CD8-positive, alpha-beta memory T cell (primary cell): ENCODE measurements at regions not wholly inside any gene's neighbourhood (a gene's known extent, or its start where the extent isn't known, plus 50 kb on each side); places are given as distances from the start of the nearest gene placed in this dataset.
A peak's percentile ranks its signal among the peaks of the same experiment; 100 is the strongest.

Source experiments
- CTCF ChIA-PET: fragments of 350-600 bp; sonication (Branson Sonifier 250); formaldehyde crosslinking; loops from one replicate; lab custom pipeline; 2021; ENCODE audit warnings: antibody characterized with exemption; lab: Charles Lee
- POLR2A ChIA-PET: fragments of 350-600 bp; sonication (Branson Sonifier 250); formaldehyde crosslinking; loops from one replicate; lab custom pipeline; 2021; ENCODE audit warnings: antibody characterized with exemption; lab: Charles Lee
- DNase-seq, 5 donors: peaks; one replicate each; pipeline versions ENCODE4 v3.0.0 to v3.0.0-alpha.2; 2020 to 2022; ENCODE audit warnings: mixed read lengths in 1 of 5
- H3K27ac ChIP-seq: one replicate; pipeline ENCODE4 v1.7.0; 2013; ENCODE audit warnings: low read depth, mild to moderate bottlenecking, low read length, moderate library complexity
- H3K27me3 ChIP-seq: 2 replicates; pipeline ENCODE4 v1.7.0; 2013; ENCODE audit warnings: low read length, mild to moderate bottlenecking; ENCODE audit not compliant: insufficient read depth, poor library complexity, severe bottlenecking
- H3K36me3 ChIP-seq: 2 replicates; pipeline ENCODE4 v1.7.0; 2013; ENCODE audit warnings: mild to moderate bottlenecking, low read length, moderate library complexity; ENCODE audit not compliant: insufficient read depth
- H3K4me1 ChIP-seq: 2 replicates; pipeline ENCODE4 v1.7.0; 2013; ENCODE audit warnings: mild to moderate bottlenecking, low read length, moderate library complexity; ENCODE audit not compliant: insufficient read depth
- H3K4me3 ChIP-seq: 2 replicates; pipeline ENCODE4 v1.7.0; 2013; ENCODE audit warnings: mild to moderate bottlenecking, low read length
- H3K9me3 ChIP-seq: 2 replicates; pipeline ENCODE4 v1.7.0; 2013; ENCODE audit warnings: mild to moderate bottlenecking, low read length
- H3K27ac Mint-ChIP-seq, 8 donors: one replicate each; pipeline ENCODE4 v1.8.0; 2020 to 2021; ENCODE audit warnings: mixed read lengths in 8 of 8, mild to moderate bottlenecking in 6 of 8, inconsistent platforms in 3 of 8, moderate library complexity in 3 of 8
- H3K27me3 Mint-ChIP-seq, 2 donors: one replicate each; pipeline ENCODE4 v1.8.0; 2020 to 2021; ENCODE audit warnings: mixed read lengths in 2 of 2, mild to moderate bottlenecking in 1 of 2, moderate library complexity in 1 of 2
- H3K36me3 Mint-ChIP-seq, 3 donors: one replicate each; pipeline ENCODE4 v1.8.0; 2020 to 2021; ENCODE audit warnings: mixed read lengths in 3 of 3, inconsistent platforms in 1 of 3, mild to moderate bottlenecking in 1 of 3
- H3K4me1 Mint-ChIP-seq, 3 donors: one replicate each; pipeline ENCODE4 v1.8.0; 2020 to 2021; ENCODE audit warnings: mixed read lengths in 3 of 3, inconsistent platforms in 1 of 3, mild to moderate bottlenecking in 1 of 3
- H3K4me3 Mint-ChIP-seq, 7 donors: one replicate each; pipeline ENCODE4 v1.8.0; 2020 to 2021; ENCODE audit warnings: mixed read lengths in 7 of 7, mild to moderate bottlenecking in 6 of 7, moderate library complexity in 4 of 7, inconsistent platforms in 2 of 7
- H3K9me3 Mint-ChIP-seq, 5 donors: one replicate each; pipeline ENCODE4 v1.8.0; 2020 to 2022; ENCODE audit warnings: mixed read lengths in 5 of 5, mild to moderate bottlenecking in 3 of 5, moderate library complexity in 2 of 5, inconsistent platforms in 1 of 5

DNA sequence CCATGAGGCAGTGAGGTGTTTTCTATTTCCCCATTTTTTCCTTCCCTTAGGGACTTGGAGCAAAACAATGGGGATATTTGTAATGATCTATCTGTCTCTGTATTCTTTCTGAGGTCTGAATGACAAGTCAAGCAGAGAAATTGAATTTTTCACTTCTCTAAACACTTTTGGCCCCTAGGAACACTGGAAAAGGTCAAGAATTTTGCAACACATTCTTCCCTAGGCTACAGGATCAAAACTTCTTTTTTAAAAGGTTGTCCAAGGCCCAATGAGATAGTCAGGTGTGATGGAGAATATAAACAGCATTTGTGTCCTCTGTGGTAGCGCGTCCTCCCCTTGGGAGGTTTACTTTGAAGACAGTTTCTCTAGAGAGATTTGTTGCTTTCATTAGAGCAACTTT is 620.5 kb downstream of the TLR4 start:
- POLR2A ChIA-PET: no interaction called here
- Mint-ChIP-seq H3K27me3 (no peaks in the 10 kb centered on the region), H3K9me3 (peaks cover 0 to 12% (median 6%) of the 10 kb centered on the region in 5 donors), H3K4me3 (no peak overlapping the region), H3K27ac (no peak overlapping the region), H3K4me1 (no peaks in the 10 kb centered on the region), H3K36me3 (no peaks in the 10 kb centered on the region)
- no peaks in the 10 kb centered on the region for H3K4me1 ChIP-seq
- DNase-seq: no peak
- no peak overlapping the region for H3K4me3 ChIP-seq
- H3K27me3 ChIP-seq: no peaks in the 10 kb centered on the region
- H3K36me3 ChIP-seq: no peaks in the 10 kb centered on the region
- H3K9me3 ChIP-seq: no peaks in the 10 kb centered on the region
- CTCF ChIA-PET: no interaction called here
- no peak overlapping the region for H3K27ac ChIP-seq

DNA sequence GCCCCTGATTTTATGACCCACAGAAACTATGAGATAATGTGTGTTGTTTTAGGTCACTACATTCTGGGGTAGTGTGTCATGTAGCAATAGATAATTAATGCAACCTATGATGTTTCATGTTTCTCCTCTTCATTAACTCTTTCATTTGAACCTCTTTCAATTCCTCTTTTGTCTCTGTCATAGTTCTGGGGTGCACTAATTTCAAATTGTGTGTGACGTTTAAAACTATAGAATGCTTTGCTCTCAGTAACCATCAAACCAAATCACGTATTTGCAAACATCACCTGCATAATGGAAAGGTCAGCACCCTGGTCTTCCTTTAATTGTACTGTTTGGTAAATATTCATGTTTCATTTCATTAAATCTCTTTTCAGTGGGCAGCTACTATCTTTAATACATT is 621.6 kb downstream of the TLR4 start:
- no peaks in the 10 kb centered on the region for H3K27me3 ChIP-seq
- H3K27ac Mint-ChIP-seq: no peak overlapping the region
- H3K36me3 Mint-ChIP-seq: no peaks in the 10 kb centered on the region
- H3K4me3 ChIP-seq: no peak overlapping the region
- no peaks in the 10 kb centered on the region for H3K9me3 ChIP-seq
- H3K4me1 Mint-ChIP-seq: no peaks in the 10 kb centered on the region
- H3K4me3 Mint-ChIP-seq: no peak overlapping the region
- no peaks in the 10 kb centered on the region for H3K4me1 ChIP-seq
- DNase-seq: no peak
- H3K27ac ChIP-seq: no peak overlapping the region
- ChIA-PET CTCF (no interaction called here), POLR2A (no interaction called here)
- H3K27me3 Mint-ChIP-seq: no peaks in the 10 kb centered on the region
- no peaks in the 10 kb centered on the region for H3K36me3 ChIP-seq
- peaks cover 0 to 14% (median 5%) of the 10 kb centered on the region in 5 donors for H3K9me3 Mint-ChIP-seq

DNA sequence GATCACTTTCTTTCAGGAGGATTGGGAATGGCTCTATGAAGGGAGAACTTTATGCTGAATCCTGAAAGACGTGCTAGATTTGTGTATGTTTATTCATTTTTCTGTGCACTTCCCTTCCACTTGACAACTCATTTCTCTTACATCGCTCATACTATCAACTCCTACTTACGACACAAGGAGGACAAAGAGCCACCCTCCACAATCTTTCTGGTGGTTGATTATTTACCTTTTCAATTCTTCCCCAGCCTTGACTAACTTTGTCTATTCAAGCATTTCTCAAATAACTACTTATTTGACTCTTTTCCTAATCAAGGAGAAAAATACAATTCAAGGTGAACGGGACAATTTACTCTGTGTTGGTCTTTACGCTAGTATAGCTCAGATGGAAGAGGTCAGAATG is 622.1 kb downstream of the TLR4 start:
- CTCF ChIA-PET: no interaction called here
- Histone ChIP-seq H3K27me3 (no peaks in the 10 kb centered on the region), H3K27ac (no peak overlapping the region), H3K9me3 (no peaks in the 10 kb centered on the region), H3K36me3 (no peaks in the 10 kb centered on the region), H3K4me3 (no peak overlapping the region), H3K4me1 (no peaks in the 10 kb centered on the region)
- POLR2A ChIA-PET: no interaction called here
- DNase-seq: no peak
- Mint-ChIP-seq H3K27me3 (no peaks in the 10 kb centered on the region), H3K4me3 (peak overlapping the region in 1 of 7 donors; percentile 5), H3K9me3 (peaks cover 0 to 14% (median 5%) of the 10 kb centered on the region in 5 donors), H3K4me1 (no peaks in the 10 kb centered on the region), H3K27ac (no peak overlapping the region), H3K36me3 (no peaks in the 10 kb centered on the region)

- no peak for DNase-seq
- Mint-ChIP-seq H3K9me3 (peaks cover 0 to 12% (median 0%) of the 10 kb centered on the region in 5 donors), H3K4me3 (no peak overlapping the region), H3K27me3 (no peaks in the 10 kb centered on the region), H3K4me1 (no peaks in the 10 kb centered on the region), H3K36me3 (no peaks in the 10 kb centered on the region), H3K27ac (no peak overlapping the region)
- Histone ChIP-seq H3K36me3 (no peaks in the 10 kb centered on the region), H3K4me3 (no peak overlapping the region), H3K27me3 (no peaks in the 10 kb centered on the region), H3K27ac (no peak overlapping the region), H3K4me1 (no peaks in the 10 kb centered on the region), H3K9me3 (no peaks in the 10 kb centered on the region)
- POLR2A ChIA-PET: no interaction called here
- CTCF ChIA-PET: no interaction called here
These were observed 626.2 kb downstream of the TLR4 start for GRCh38 chr9:118330191-118330986.

GRCh38 chr9:118331622-118332045 is 627.4 kb downstream of the TLR4 start:
- CTCF ChIA-PET: no interaction called here
- Histone ChIP-seq H3K4me3 (no peak overlapping the region), H3K4me1 (no peaks in the 10 kb centered on the region), H3K27me3 (no peaks in the 10 kb centered on the region), H3K27ac (no peak overlapping the region), H3K9me3 (no peaks in the 10 kb centered on the region), H3K36me3 (no peaks in the 10 kb centered on the region)
- no peak for DNase-seq
- no peaks in the 10 kb centered on the region for H3K36me3 Mint-ChIP-seq
- POLR2A ChIA-PET: no interaction called here
- H3K9me3 Mint-ChIP-seq: peaks cover 0 to 12% (median 0%) of the 10 kb centered on the region in 5 donors
- no peak overlapping the region for H3K4me3 Mint-ChIP-seq
- H3K27ac Mint-ChIP-seq: no peak overlapping the region
- H3K4me1 Mint-ChIP-seq: no peaks in the 10 kb centered on the region
- H3K27me3 Mint-ChIP-seq: no peaks in the 10 kb centered on the region

GRCh38 chr9:118336250-118336942 is 632.2 kb downstream of the TLR4 start:
- Histone ChIP-seq H3K4me3 (no peak overlapping the region), H3K9me3 (no peaks in the 10 kb centered on the region), H3K27me3 (no peaks in the 10 kb centered on the region), H3K4me1 (no peaks in the 10 kb centered on the region), H3K36me3 (no peaks in the 10 kb centered on the region), H3K27ac (no peak overlapping the region)
- Mint-ChIP-seq H3K27ac (no peak overlapping the region), H3K4me1 (no peaks in the 10 kb centered on the region), H3K27me3 (no peaks in the 10 kb centered on the region), H3K36me3 (no peaks in the 10 kb centered on the region), H3K4me3 (no peak overlapping the region), H3K9me3 (peaks cover 0 to 12% (median 0%) of the 10 kb centered on the region in 5 donors)
- ChIA-PET CTCF (no interaction called here), POLR2A (no interaction called here)
- no peak for DNase-seq

- CTCF ChIA-PET: no interaction called here
- Mint-ChIP-seq H3K36me3 (no peaks in the 10 kb centered on the region), H3K27me3 (no peaks in the 10 kb centered on the region), H3K27ac (no peak overlapping the region), H3K4me1 (no peaks in the 10 kb centered on the region), H3K9me3 (peaks cover 0 to 9% (median 0%) of the 10 kb centered on the region in 5 donors), H3K4me3 (no peak overlapping the region)
- Histone ChIP-seq H3K4me1 (no peaks in the 10 kb centered on the region), H3K36me3 (no peaks in the 10 kb centered on the region), H3K27me3 (no peaks in the 10 kb centered on the region), H3K9me3 (no peaks in the 10 kb centered on the region), H3K4me3 (no peak overlapping the region), H3K27ac (no peak overlapping the region)
- POLR2A ChIA-PET: no interaction called here
- DNase-seq: no peak
These were observed 632.7 kb downstream of the TLR4 start for GRCh38 chr9:118336943-118337330.

DNA sequence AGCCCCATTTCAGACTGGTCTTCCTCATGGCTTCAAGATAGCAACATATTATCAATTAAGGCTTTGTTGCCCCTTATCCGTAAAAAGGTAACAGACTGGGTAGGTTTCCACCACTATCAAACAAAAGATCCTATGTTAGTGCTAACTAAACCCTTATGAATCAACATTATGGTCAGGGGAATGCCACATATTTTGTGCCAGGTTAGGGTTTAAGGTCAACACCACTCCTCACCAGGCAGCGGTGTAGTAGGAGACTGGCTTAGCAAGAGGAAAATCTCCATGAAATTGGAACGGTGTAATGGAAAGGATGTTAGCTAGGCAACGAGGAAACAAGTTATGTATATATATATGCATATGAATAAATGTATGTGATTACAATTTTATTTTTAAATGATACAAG is 655.8 kb downstream of the TLR4 start:
- CTCF ChIA-PET: no interaction called here
- no peaks in the 10 kb centered on the region for H3K27me3 ChIP-seq
- H3K36me3 ChIP-seq: no peaks in the 10 kb centered on the region
- Mint-ChIP-seq H3K27me3 (no peaks in the 10 kb centered on the region), H3K9me3 (peaks cover 0 to 7% (median 4%) of the 10 kb centered on the region in 5 donors), H3K4me1 (no peaks in the 10 kb centered on the region), H3K36me3 (no peaks in the 10 kb centered on the region), H3K4me3 (no peak overlapping the region), H3K27ac (no peak overlapping the region)
- no peak overlapping the region for H3K4me3 ChIP-seq
- H3K27ac ChIP-seq: no peak overlapping the region
- POLR2A ChIA-PET: no interaction called here
- DNase-seq: no peak
- no peaks in the 10 kb centered on the region for H3K4me1 ChIP-seq
- no peaks in the 10 kb centered on the region for H3K9me3 ChIP-seq
